H9 (cell line): ENCODE measurements at regions not wholly inside any gene's neighbourhood (a gene's known extent, or its start where the extent isn't known, plus 50 kb on each side); places are given as distances from the start of the nearest gene placed in this dataset.

Source experiments
- DNase-seq: peaks from one replicate; pipeline ENCODE4 v3.0.0-alpha.2; 2017
- H2AFZ ChIP-seq: one replicate; pipeline ENCODE4 v1.6.1; 2013; ENCODE audit warnings: mild to moderate bottlenecking, low read length, control low read depth, moderate library complexity
- H2AK5ac ChIP-seq: 2 replicates; pipeline ENCODE4 v1.6.1; 2013; ENCODE audit warnings: low read length, control low read depth, mixed read lengths; ENCODE audit not compliant: insufficient read length
- H2BK120ac ChIP-seq: one replicate; pipeline ENCODE4 v1.6.1; 2013; ENCODE audit warnings: low read depth, mild to moderate bottlenecking, low read length, control low read depth, inconsistent platforms; ENCODE audit not compliant: poor library complexity, severe bottlenecking
- H2BK12ac ChIP-seq: 2 replicates; pipeline ENCODE4 v1.6.1; 2013; ENCODE audit warnings: low read length, control low read depth, mixed read lengths, low read depth; ENCODE audit not compliant: insufficient read length
- H2BK15ac ChIP-seq: 2 replicates; pipeline ENCODE4 v1.6.1; 2013; ENCODE audit warnings: low read depth, low read length, control low read depth
- H2BK20ac ChIP-seq: one replicate; pipeline ENCODE4 v1.6.1; 2013; ENCODE audit warnings: low read depth, mild to moderate bottlenecking, low read length, control low read depth, inconsistent platforms; ENCODE audit not compliant: poor library complexity, severe bottlenecking
- H2BK5ac ChIP-seq: 2 replicates; pipeline ENCODE4 v1.6.1; 2013; ENCODE audit warnings: low read length, control low read depth, mixed read lengths; ENCODE audit not compliant: insufficient read length
- H3K14ac ChIP-seq: 2 replicates; pipeline ENCODE4 v1.6.1; 2013; ENCODE audit warnings: low read length, control low read depth; ENCODE audit not compliant: insufficient read depth
- H3K18ac ChIP-seq: 2 replicates; pipeline ENCODE4 v1.6.1; 2013; ENCODE audit warnings: low read depth, mild to moderate bottlenecking, mixed read lengths, low read length, control low read depth; ENCODE audit not compliant: insufficient read length
- H3K23ac ChIP-seq: 2 replicates; pipeline ENCODE4 v1.6.1; 2013; ENCODE audit warnings: low read length, control low read depth, mixed read lengths, low read depth; ENCODE audit not compliant: insufficient read length
- H3K23me2 ChIP-seq: 2 replicates; pipeline ENCODE4 v1.6.1; 2013; ENCODE audit warnings: low read depth, mild to moderate bottlenecking, mixed read lengths, low read length, control low read depth; ENCODE audit not compliant: insufficient read length, poor library complexity, severe bottlenecking
- H3K27ac ChIP-seq: 2 replicates; pipeline ENCODE4 v1.5.1; 2013; ENCODE audit warnings: low read length, control low read depth, mixed read lengths, low read depth; ENCODE audit not compliant: insufficient read length
- H3K27me3 ChIP-seq: 2 replicates; pipeline ENCODE4 v1.6.1; 2013; ENCODE audit warnings: low read length, control low read depth, inconsistent platforms; ENCODE audit not compliant: insufficient read depth
- H3K4ac ChIP-seq: 2 replicates; pipeline ENCODE4 v1.6.1; 2013; ENCODE audit warnings: low read depth, mild to moderate bottlenecking, control low read depth, inconsistent platforms, low read length, moderate library complexity
- H3K4me1 ChIP-seq: 2 replicates; pipeline ENCODE4 v1.6.1; 2013; ENCODE audit warnings: low read length, control low read depth, inconsistent platforms; ENCODE audit not compliant: insufficient read depth
- H3K4me2 ChIP-seq: 2 replicates; pipeline ENCODE4 v1.6.1; 2013; ENCODE audit warnings: low read length, control low read depth, mixed read lengths; ENCODE audit not compliant: insufficient read length, insufficient read depth
- H3K56ac ChIP-seq: 2 replicates; pipeline ENCODE4 v1.6.1; 2013; ENCODE audit warnings: low read depth, mild to moderate bottlenecking, mixed read lengths, low read length, control low read depth; ENCODE audit not compliant: insufficient read length
- H3K79me1 ChIP-seq: 2 replicates; pipeline ENCODE4 v1.6.1; 2013; ENCODE audit warnings: low read depth, mild to moderate bottlenecking, moderate library complexity, low read length, control low read depth, inconsistent platforms; ENCODE audit not compliant: insufficient read depth, poor library complexity, severe bottlenecking
- H3K79me2 ChIP-seq: 2 replicates; pipeline ENCODE4 v1.6.1; 2013; ENCODE audit warnings: low read length, control low read depth, inconsistent platforms; ENCODE audit not compliant: insufficient read depth
- H3K9ac ChIP-seq: 2 replicates; pipeline ENCODE4 v1.6.1; 2013; ENCODE audit warnings: low read length, control low read depth, mixed read lengths; ENCODE audit not compliant: insufficient read length; ENCODE audit errors: extremely low read depth
- H3K9me3 ChIP-seq: one replicate; pipeline ENCODE4 v1.6.1; 2013; ENCODE audit warnings: low read depth, low read length, inconsistent platforms; ENCODE audit not compliant: control insufficient read depth
- H3T11ph ChIP-seq: one replicate; pipeline ENCODE4 v1.6.1; 2013; ENCODE audit warnings: mild to moderate bottlenecking, low read length, control low read depth, inconsistent platforms
- H4K20me1 ChIP-seq: one replicate; pipeline ENCODE4 v1.6.1; 2013; ENCODE audit not compliant: control insufficient read depth, insufficient read length, insufficient read depth
- H4K5ac ChIP-seq: 2 replicates; pipeline ENCODE4 v1.6.1; 2013; ENCODE audit warnings: low read depth, mild to moderate bottlenecking, mixed read lengths, low read length, control low read depth; ENCODE audit not compliant: insufficient read length
- H4K8ac ChIP-seq: replicated peaks from 2 replicates; pipeline ENCODE4 v1.6.1; 2013; ENCODE audit warnings: low read length, control low read depth, mixed read lengths, low read depth; ENCODE audit not compliant: insufficient read length
- H4K91ac ChIP-seq: 2 replicates; pipeline ENCODE4 v1.6.1; 2013; ENCODE audit warnings: low read depth, mild to moderate bottlenecking, moderate library complexity, mixed read lengths, low read length, control low read depth; ENCODE audit not compliant: insufficient read length
- H3K27ac Mint-ChIP-seq, 3 experiments: 2 replicates in 2 of 3; 3 replicates in 1 of 3; pipeline ENCODE4 v1.8.0; 2020 to 2021; ENCODE audit warnings: mixed read lengths in 3 of 3, mild to moderate bottlenecking in 1 of 3, moderate library complexity in 1 of 3
- H3K27me3 Mint-ChIP-seq: 2 replicates; pipeline ENCODE4 v1.8.0; 2021; ENCODE audit warnings: low read depth, mild to moderate bottlenecking, moderate library complexity, mixed read lengths
- H3K36me3 Mint-ChIP-seq, 3 experiments: 2 replicates in 2 of 3; 3 replicates in 1 of 3; pipeline ENCODE4 v1.8.0; 2020 to 2021; ENCODE audit warnings: low read depth in 3 of 3, mixed read lengths in 3 of 3; ENCODE audit not compliant: insufficient read depth in 1 of 3
- H3K4me1 Mint-ChIP-seq, 2 experiments: 2 replicates each; pipeline ENCODE4 v1.8.0; 2020; ENCODE audit warnings: mixed read lengths in 2 of 2
- H3K4me3 Mint-ChIP-seq, 2 experiments: 2 replicates in 1 of 2; 3 replicates in 1 of 2; pipeline ENCODE4 v1.8.0; 2020 to 2021; ENCODE audit warnings: mild to moderate bottlenecking in 2 of 2, mixed read lengths in 2 of 2, moderate library complexity in 1 of 2
- H3K9me3 Mint-ChIP-seq, 2 experiments: 2 replicates in 1 of 2; 3 replicates in 1 of 2; pipeline ENCODE4 v1.8.0; 2020; ENCODE audit warnings: mild to moderate bottlenecking in 2 of 2, mixed read lengths in 2 of 2, moderate library complexity in 1 of 2
- WGBS: extraction: QIAGEN DNeasy Blood & Tissue Kit; methylation state at CpG from one replicate; pipeline ENCODE4 v1.1.7; 2013; ENCODE audit warnings: missing lambda C conversion rate, low lambda C conversion rate, mixed read lengths; ENCODE audit not compliant: insufficient read length; ENCODE audit errors: extremely low coverage; 5-methylcytosine and 5-hydroxymethylcytosine counted together
- TF ChIP-seq, protein P1 (sequence below): fragments of 200-600 bp; sonication (generic); conservative IDR thresholded peaks from 3 replicates; pipeline ENCODE4 v1.8.0; 2021; ENCODE audit warnings: antibody characterized with exemption, mild to moderate bottlenecking

DNA sequence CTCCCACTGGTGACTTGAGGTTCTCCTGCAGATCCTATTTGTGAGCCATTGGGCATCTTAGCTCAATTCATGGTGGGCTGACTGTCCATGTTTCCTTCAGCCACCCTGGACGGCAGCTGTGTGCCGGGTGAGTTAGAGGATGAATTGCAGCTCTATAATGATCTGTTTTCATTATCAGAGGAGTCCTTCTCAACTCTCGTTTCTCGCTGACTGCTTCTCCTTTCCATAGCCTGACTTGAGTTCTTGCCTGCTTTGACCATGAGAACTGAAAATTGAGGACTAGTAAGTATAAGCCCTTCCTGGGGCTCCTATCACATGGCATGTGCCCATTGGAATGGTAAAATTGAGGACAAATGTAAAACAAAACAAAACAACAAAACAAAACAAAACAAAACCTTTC is 121.8 kb downstream of the CDC42EP3 start:
- no peak for DNase-seq
- H3K4me2 ChIP-seq = no peak overlapping the region
- H3K18ac ChIP-seq = no peak overlapping the region
- peaks cover 5 to 6% of the 10 kb centered on the region in 2 experiments; a peak in 2 of 5 replicates for H3K9me3 Mint-ChIP-seq
- H4K8ac ChIP-seq = no peak overlapping the region
- H3T11ph ChIP-seq = no peak overlapping the region
- 0 out of 4 replicates have a peak, but pooled peaks cover 0 to 4% of the 10 kb centered on the region in 2 experiments for H3K4me1 Mint-ChIP-seq
- no peak overlapping the region for H4K5ac ChIP-seq
- TF ChIP-seq, protein P1, sequence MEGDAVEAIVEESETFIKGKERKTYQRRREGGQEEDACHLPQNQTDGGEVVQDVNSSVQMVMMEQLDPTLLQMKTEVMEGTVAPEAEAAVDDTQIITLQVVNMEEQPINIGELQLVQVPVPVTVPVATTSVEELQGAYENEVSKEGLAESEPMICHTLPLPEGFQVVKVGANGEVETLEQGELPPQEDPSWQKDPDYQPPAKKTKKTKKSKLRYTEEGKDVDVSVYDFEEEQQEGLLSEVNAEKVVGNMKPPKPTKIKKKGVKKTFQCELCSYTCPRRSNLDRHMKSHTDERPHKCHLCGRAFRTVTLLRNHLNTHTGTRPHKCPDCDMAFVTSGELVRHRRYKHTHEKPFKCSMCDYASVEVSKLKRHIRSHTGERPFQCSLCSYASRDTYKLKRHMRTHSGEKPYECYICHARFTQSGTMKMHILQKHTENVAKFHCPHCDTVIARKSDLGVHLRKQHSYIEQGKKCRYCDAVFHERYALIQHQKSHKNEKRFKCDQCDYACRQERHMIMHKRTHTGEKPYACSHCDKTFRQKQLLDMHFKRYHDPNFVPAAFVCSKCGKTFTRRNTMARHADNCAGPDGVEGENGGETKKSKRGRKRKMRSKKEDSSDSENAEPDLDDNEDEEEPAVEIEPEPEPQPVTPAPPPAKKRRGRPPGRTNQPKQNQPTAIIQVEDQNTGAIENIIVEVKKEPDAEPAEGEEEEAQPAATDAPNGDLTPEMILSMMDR = no peak
- no peak overlapping the region for H2BK12ac ChIP-seq
- peaks cover 3% of the 10 kb centered on the region for H3K27me3 Mint-ChIP-seq
- no peak overlapping the region for H2BK5ac ChIP-seq
- H3K27ac Mint-ChIP-seq = no peak overlapping the region
- H4K91ac ChIP-seq = no peak overlapping the region
- H3K27me3 ChIP-seq = no peaks in the 10 kb centered on the region
- no peak overlapping the region for H3K14ac ChIP-seq
- no peaks in the 10 kb centered on the region for H3K79me1 ChIP-seq
- no peak overlapping the region for H3K9ac ChIP-seq
- H2BK15ac ChIP-seq = no peak overlapping the region
- no peaks in the 10 kb centered on the region for H3K23me2 ChIP-seq
- no peak overlapping the region for H3K4ac ChIP-seq
- H3K36me3 Mint-ChIP-seq = peaks cover 0 to 9% (median 6%) of the 10 kb centered on the region in 3 experiments; a peak in 3 of 7 replicates
- no peak overlapping the region for H3K56ac ChIP-seq
- H3K4me1 ChIP-seq = no peaks in the 10 kb centered on the region
- no peak overlapping the region for H2BK20ac ChIP-seq
- H3K4me3 Mint-ChIP-seq = no peak overlapping the region
- no peak overlapping the region for H3K23ac ChIP-seq
- no peaks in the 10 kb centered on the region for H3K9me3 ChIP-seq
- no peak overlapping the region for H2AFZ ChIP-seq
- no peak overlapping the region for H2AK5ac ChIP-seq
- WGBS = no CpG with 5 or more reads among the region's 4 CpGs
- H3K27ac ChIP-seq = no peak overlapping the region
- no peaks in the 10 kb centered on the region for H4K20me1 ChIP-seq
- no peak overlapping the region for H2BK120ac ChIP-seq
- no peaks in the 10 kb centered on the region for H3K79me2 ChIP-seq
